Parathyroid adenoma (tissue), 2 donors: ENCODE measurements at regions not wholly inside any gene's neighbourhood (a gene's known extent, or its start where the extent isn't known, plus 50 kb on each side); places are given as distances from the start of the nearest gene placed in this dataset.

Experiments used
- H2AFZ ChIP-seq: fragments of 300-600 bp; sonication (generic); one replicate; pipeline ENCODE4 v1.7.0; 2017; ENCODE audit warnings: antibody characterized with exemption, mild to moderate bottlenecking
- H3K27ac ChIP-seq: fragments of 300-600 bp; sonication (generic); one replicate; pipeline ENCODE4 v1.7.0; 2017
- H3K27me3 ChIP-seq: fragments of 300-600 bp; sonication (generic); one replicate; pipeline ENCODE4 v1.7.0; 2017; ENCODE audit warnings: low read length; ENCODE audit not compliant: control insufficient read depth, insufficient read depth
- H3K36me3 ChIP-seq: fragments of 300-600 bp; sonication (generic); one replicate; pipeline ENCODE4 v1.7.0; 2017; ENCODE audit warnings: low read length; ENCODE audit not compliant: control insufficient read depth, insufficient read depth
- H3K4me1 ChIP-seq: fragments of 300-600 bp; sonication (generic); one replicate; pipeline ENCODE4 v1.7.0; 2017; ENCODE audit warnings: control low read depth
- H3K4me2 ChIP-seq: fragments of 300-600 bp; sonication (generic); one replicate; pipeline ENCODE4 v1.7.0; 2017; ENCODE audit warnings: low read length
- H3K4me3 ChIP-seq: fragments of 300-600 bp; sonication (generic); one replicate; pipeline ENCODE4 v1.7.0; 2017; ENCODE audit warnings: low read depth, low read length
- H3K79me2 ChIP-seq: fragments of 300-600 bp; sonication (generic); one replicate; pipeline ENCODE4 v1.7.0; 2017; ENCODE audit warnings: control low read depth
- H3K9ac ChIP-seq: fragments of 300-600 bp; sonication (generic); one replicate; pipeline ENCODE4 v1.7.0; 2017; ENCODE audit warnings: mild to moderate bottlenecking
- H3K9me3 ChIP-seq: fragments of 300-600 bp; sonication (generic); one replicate; pipeline ENCODE4 v1.7.0; 2017; ENCODE audit warnings: low read length; ENCODE audit not compliant: control insufficient read depth
- CTCF ChIP-seq: fragments of 300-600 bp; sonication (generic); IDR thresholded peaks from one replicate; pipeline ENCODE4 v1.7.0; 2017; ENCODE audit warnings: antibody characterized with exemption, mild to moderate bottlenecking
- donor health status: primary hyperparathyroidism.

GRCh38 chr10:29881811-29882210, 177.6 kb downstream of the JCAD start:
- no peaks in the 10 kb centered on the region for H3K79me2 ChIP-seq
- H3K27me3 ChIP-seq: no peaks in the 10 kb centered on the region
- no peak overlapping the region for H3K9ac ChIP-seq
- H3K4me1 ChIP-seq: no peaks in the 10 kb centered on the region
- TF ChIP-seq CTCF: no peak
- H3K9me3 ChIP-seq: no peaks in the 10 kb centered on the region
- H2AFZ ChIP-seq: no peak overlapping the region
- H3K27ac ChIP-seq: no peak overlapping the region
- no peak overlapping the region for H3K4me3 ChIP-seq
- H3K36me3 ChIP-seq: no peaks in the 10 kb centered on the region
- H3K4me2 ChIP-seq: no peak overlapping the region

- TF ChIP-seq CTCF: no peak
- no peak overlapping the region for H3K27ac ChIP-seq
- H3K4me3 ChIP-seq: no peak overlapping the region
- H3K79me2 ChIP-seq: no peaks in the 10 kb centered on the region
- no peaks in the 10 kb centered on the region for H3K27me3 ChIP-seq
- H3K4me1 ChIP-seq: no peaks in the 10 kb centered on the region
- H3K4me2 ChIP-seq: no peak overlapping the region
- no peaks in the 10 kb centered on the region for H3K9me3 ChIP-seq
- H3K36me3 ChIP-seq: no peaks in the 10 kb centered on the region
- H2AFZ ChIP-seq: no peak overlapping the region
- H3K9ac ChIP-seq: no peak overlapping the region
Measured at GRCh38 chr10:29881336-29881771, 178.0 kb downstream of the JCAD start.

- TF ChIP-seq CTCF: no peak
- H2AFZ ChIP-seq: no peak overlapping the region
- no peaks in the 10 kb centered on the region for H3K36me3 ChIP-seq
- no peaks in the 10 kb centered on the region for H3K79me2 ChIP-seq
- H3K9me3 ChIP-seq: no peaks in the 10 kb centered on the region
- no peak overlapping the region for H3K9ac ChIP-seq
- no peak overlapping the region for H3K4me3 ChIP-seq
- no peak overlapping the region for H3K4me2 ChIP-seq
- no peaks in the 10 kb centered on the region for H3K4me1 ChIP-seq
- no peaks in the 10 kb centered on the region for H3K27me3 ChIP-seq
- H3K27ac ChIP-seq: no peak overlapping the region
Measured at GRCh38 chr10:29880856-29881255, 178.5 kb downstream of the JCAD start.

- no peak for TF ChIP-seq CTCF
- no peaks in the 10 kb centered on the region for H3K27me3 ChIP-seq
- no peak overlapping the region for H3K4me2 ChIP-seq
- no peak overlapping the region for H3K4me3 ChIP-seq
- H3K36me3 ChIP-seq: no peaks in the 10 kb centered on the region
- no peaks in the 10 kb centered on the region for H3K9me3 ChIP-seq
- H2AFZ ChIP-seq: no peak overlapping the region
- H3K27ac ChIP-seq: no peak overlapping the region
- H3K9ac ChIP-seq: no peak overlapping the region
- no peaks in the 10 kb centered on the region for H3K4me1 ChIP-seq
- H3K79me2 ChIP-seq: no peaks in the 10 kb centered on the region
Measured at GRCh38 chr10:29879862-29880261, 179.5 kb downstream of the JCAD start.

GRCh38 chr10:29878492-29878891, 180.9 kb downstream of the JCAD start:
- Histone ChIP-seq H3K36me3 (no peaks in the 10 kb centered on the region), H3K27me3 (no peaks in the 10 kb centered on the region), H3K79me2 (no peaks in the 10 kb centered on the region), H3K9me3 (no peaks in the 10 kb centered on the region), H3K4me3 (no peak overlapping the region), H3K4me1 (no peaks in the 10 kb centered on the region), H2AFZ (no peak overlapping the region), H3K4me2 (no peak overlapping the region), H3K9ac (no peak overlapping the region), H3K27ac (no peak overlapping the region)
- no peak for TF ChIP-seq CTCF
